ENCODE measurements at regions not wholly inside any gene's neighbourhood (a gene's known extent, or its start where the extent isn't known, plus 50 kb on each side); places are given as distances from the start of the nearest gene placed in this dataset.

DNA sequence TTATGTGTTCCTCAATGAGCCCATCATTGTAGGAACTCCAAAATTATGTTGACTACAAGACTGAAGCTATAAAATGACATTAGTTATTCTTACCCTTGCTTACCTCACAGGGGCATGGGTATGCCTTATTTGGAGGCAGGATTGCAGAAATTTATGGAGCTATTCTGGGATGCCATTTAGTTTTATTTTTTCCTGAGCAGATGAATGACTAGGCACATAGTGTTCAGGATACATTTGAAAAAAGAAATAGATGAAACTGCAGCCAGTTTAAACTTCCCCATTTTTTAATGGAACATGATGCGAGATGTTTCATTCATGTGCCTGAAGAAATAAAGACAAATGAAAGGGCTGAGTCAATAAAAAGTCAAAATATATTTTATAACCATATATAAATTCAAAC is 399.2 kb upstream of the JAG1 start:
- DNase-seq (ENCODE audit: extremely low read depth, low read depth, low spot score): no peak

DNA sequence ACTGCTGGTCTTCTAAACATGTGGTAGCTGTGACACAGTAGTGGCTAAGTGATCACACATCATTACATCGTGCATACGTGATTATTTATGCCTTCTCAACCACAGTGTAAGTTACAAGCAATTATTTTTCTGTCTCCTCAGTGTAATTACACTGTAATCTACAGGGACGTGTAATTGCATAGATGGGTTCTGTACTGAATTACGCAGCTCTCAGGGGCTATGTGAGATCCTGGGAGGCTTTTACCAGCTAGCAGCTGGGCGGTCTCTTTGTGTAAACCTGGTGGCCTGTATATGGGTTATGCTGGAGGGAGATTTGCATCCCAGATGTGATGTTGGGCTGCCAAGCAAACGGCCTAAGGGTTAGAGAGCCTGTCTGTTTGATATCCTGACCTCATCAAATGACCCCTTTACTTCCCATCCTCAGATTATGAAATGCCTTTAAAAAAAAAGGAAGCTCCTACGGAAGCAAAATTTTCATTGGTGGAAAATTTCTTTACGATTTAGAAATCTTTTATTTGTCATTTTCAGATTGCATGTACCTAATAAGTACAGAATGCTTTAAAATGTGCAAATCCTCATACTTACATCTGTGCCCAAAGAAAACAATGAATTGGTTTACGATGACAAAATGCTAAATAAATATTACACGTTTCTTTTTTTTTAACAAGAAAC is 402.8 kb upstream of the JAG1 start:
- DNase-seq (ENCODE audit: extremely low read depth, low read depth, low spot score): no peak

DNA sequence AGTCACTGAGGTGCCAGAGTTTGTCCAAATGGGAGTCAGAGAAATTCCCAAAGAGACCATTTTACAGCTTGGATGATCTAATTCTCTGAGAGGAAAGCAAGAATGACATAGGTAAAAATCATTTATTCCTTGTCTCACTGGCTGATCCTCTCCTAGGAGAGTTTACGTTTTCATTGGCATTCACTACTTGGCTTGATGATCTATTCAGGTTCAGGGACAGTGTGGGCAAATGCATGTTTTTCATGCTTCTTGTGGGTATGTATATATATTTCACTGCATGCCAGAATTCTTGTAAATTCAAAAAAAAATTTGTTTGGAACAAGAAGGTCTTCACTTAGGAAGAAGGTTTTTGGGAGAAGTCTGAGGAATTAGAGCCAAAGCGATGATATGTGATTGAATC is 403.4 kb upstream of the JAG1 start:
- no peak for DNase-seq (ENCODE audit: extremely low read depth, low read depth, low spot score)

DNA sequence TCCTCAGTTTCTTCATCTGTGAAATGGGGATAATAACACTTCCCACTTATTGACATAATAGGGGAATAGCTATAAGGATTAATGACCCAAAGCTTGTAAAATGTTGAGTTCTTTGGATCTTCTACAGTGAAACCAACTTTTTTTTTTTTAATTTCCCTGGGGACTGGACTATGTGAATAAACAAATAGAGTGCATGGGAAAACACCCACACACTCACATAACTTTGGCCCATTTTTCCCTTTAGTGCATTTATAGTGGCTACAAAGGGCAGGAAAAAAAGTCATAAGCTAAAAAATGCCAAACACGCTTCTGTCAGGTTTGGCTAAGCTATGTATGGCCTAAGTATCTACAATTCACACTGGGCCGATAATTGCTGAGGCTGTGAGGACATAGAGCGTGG is 406.2 kb upstream of the JAG1 start:
- DNase-seq (ENCODE audit: extremely low read depth, low read depth, low spot score): no peak

DNA sequence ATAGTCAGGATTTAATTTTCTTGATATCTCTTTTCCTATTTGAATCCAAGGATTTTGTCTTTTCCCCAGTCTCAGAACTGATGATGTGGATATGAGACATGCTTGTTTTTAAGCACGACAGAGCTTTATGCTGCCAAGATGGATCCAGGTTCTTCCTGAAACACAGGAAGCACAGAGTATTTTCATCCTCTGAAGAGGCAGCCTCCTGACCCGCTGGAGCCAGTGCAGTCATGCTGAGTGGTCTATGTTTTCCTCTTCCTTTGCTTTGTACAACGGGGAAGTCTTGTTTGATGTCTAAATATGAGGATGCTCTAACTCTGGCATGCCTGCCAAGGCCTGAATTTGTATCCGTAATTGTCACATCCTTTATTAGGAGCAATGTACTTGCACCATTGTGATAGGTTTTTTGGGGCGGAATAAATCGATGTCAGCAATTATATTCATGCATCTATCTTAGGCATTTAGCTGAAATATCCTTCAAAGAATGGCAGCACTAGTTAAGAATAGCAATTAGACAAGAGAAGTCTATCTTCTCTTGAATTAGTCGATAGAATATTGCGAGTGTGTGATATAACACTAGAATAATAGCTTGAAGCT is 407.1 kb upstream of the JAG1 start:
- peak; percentile 75 for DNase-seq (ENCODE audit: extremely low read depth, low read depth, low spot score)

DNA sequence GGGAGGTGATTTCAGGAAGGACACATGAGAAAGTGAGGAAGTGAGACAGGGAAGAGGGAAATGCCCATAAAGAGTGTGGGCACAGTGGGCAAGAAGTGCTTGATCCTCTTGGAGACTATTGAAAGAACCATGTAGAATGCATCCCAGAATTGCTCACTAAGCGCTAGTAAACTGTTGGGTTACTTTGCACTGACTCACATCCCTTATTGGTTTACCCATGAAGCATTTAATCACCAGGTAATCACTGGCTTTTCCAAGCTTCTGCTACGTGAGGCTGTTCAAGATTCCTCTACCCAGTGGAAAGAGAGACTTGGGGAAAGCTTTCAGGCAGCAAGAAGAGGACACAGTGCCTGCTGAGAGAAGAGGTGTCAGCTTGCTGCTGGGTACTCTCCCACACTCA is 410.0 kb upstream of the JAG1 start:
- DNase-seq (ENCODE audit: extremely low read depth, low read depth, low spot score): no peak

DNA sequence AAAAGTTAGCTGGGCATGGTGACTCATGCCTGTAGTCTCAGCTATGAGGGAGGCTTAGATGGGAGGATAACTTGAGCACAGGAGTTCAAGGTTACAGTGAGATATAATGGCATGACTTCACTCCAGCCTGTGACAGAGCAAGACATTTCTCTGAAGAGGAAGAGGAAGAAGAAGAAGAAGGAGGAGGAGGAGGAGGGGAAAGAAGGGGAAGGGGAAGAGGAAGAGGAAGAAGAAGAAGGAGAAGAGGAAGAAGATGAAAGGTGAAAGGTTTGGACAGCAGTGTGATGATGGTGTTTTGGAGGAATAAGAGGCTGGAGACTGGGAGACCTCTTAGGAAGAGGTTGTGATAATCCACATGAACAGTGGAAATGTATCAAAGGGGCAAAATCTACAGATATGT is 410.7 kb upstream of the JAG1 start:
- no peak for DNase-seq (ENCODE audit: extremely low read depth, low read depth, low spot score)

DNA sequence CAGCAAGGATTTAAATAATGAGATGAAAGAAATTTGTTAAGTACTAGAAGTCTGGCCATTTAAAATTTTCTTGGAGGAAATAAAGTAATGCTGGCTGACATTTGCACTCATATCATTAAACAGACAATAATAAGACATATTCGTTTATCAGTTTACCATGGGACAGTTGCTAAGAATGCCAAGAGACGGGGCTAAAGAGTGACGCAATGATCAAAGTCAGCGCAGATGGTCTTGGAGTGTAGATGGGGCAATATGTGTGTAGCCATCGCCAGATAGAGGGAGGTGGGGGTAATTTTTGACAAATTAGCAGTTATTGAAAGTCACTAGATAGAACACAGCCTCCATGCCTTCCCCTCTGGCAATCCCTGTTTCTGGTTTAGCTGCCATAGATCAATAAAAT is 413.2 kb upstream of the JAG1 start:
- no peak for DNase-seq (ENCODE audit: extremely low read depth, low read depth, low spot score)

DNA sequence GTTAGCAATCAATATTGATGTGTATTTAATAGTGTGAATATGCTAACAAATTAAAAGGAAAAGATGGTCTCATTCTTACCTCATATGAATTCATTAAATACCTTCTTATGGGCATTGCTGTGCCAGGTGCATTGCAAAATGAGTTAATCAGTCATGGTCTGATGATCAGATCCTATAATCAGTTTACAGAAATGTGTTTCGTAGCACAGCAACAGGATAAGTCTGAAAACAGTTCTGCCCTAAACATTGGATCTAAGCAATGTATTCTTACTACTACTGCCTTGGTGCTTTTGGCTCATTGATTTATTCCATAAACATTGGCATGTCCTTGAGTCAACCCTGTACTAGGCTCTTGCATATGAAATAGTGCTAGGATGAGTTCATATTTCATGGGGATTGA is 417.0 kb upstream of the JAG1 start:
- no peak for DNase-seq (ENCODE audit: extremely low read depth, low read depth, low spot score)

DNA sequence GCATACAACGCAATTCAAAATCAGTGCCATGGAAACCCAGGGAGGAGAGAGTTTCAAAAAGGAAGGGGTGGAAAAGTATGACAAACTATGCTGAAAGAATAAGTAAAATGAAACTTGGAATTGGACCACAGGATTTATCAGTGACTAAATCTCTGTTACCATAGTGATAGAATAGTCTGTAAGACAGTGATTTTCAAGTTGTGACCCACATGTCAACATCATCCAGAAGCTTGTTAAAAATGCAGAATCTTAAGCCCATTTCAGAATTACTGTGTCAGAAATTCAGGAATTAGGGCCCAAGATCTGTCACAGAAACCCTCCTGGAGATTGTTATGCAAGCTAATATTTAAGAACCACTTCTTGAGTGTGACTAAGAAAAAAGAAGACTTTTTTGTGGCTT is 417.7 kb upstream of the JAG1 start:
- no peak for DNase-seq (ENCODE audit: extremely low read depth, low read depth, low spot score)

DNA sequence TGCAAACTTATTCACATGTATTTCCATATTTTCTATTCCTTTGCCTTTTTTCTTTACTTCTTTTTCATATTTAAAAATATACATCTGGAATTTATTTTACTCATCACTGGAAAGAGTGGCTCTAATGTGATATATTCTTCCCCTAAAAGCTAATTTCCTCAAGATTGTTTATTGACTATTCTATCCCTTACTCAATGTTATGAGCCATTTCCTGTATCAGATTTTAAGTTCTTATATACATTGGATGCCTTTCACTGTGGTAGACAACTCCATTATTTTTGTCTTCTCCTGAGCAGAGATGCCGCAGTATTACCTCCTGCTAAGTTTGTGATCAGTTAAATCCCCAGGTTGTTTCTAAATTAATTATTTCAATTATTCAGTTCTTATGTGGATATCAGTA is 418.4 kb upstream of the JAG1 start:
- no peak for DNase-seq (ENCODE audit: extremely low read depth, low read depth, low spot score)

DNA sequence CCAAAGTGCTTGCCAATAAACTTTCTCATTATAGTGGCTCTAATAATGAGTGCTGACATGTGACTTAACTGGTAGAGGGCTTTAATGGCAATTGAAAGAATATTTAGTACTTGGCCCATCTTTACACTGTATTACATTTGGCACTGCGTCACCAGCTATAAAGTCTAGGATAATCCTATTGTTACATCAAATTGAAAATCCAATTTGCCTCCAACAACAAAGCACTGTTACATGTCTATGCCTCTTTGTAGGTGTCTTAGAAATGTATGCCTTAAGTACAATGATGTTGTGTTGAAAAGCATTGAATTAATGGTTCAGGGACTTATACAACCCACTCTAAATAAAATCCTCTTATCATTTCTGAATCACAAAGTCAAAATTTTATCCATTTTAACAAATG is 420.4 kb upstream of the JAG1 start:
- DNase-seq (ENCODE audit: extremely low read depth, low read depth, low spot score): no peak

DNA sequence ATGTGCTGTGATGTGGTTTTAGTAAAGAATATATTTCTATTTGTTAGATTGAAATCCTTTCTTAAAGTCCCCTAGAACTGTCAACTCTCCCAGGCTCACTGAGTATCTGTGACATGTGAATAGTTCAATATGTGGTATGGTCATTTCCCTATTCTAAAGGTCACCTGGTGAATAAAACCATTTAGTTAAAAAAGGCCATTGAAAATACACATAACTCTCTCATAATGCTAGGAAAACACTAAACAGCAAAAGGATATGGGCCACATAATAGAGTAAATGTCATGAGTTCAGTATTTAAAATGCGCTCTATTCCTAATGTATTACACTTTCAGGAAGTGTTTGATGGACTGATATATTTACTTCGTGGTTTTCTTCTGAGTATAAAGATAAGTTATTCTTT is 420.9 kb upstream of the JAG1 start:
- DNase-seq (ENCODE audit: extremely low read depth, low read depth, low spot score): no peak

DNA sequence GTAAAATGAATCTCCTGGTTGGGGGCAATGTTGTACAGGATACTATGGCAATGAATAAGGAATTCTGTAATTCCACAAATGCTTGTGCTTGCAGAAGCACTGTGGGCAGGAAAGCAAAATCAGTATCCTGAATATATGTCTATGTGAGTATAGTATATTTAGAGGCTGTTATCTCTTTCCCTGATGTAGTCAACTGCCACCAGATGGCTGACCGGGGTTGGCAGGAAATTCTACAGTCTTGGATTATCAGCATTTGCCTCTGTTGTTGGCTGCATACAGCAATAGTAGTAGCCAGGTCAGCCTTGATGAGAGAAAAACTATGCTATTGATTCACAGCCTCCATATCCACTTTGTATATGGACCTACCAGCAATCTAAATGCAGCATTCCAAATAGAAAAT is 425.1 kb upstream of the JAG1 start:
- no peak for DNase-seq (ENCODE audit: extremely low read depth, low read depth, low spot score)

DNA sequence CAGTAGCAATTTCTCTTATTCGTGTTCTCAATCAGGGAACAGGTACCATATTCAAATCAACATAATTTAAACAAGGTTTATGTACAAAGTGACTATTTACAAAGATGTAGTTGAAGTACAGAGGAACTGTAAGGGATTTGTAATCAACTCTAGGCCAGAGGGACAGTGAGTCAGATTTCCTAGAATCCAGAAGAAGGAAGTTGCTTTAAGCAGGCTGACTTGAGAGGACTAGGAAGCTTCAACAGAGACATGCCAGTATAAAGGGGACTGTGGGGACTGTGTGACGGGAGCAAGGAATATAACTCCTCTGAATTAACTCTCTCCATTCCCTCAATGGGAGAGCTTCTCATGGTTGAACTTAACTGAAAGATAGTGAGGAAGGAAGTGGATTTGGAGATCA is 427.4 kb upstream of the JAG1 start:
- DNase-seq (ENCODE audit: extremely low read depth, low read depth, low spot score): peak; percentile 58

DNA sequence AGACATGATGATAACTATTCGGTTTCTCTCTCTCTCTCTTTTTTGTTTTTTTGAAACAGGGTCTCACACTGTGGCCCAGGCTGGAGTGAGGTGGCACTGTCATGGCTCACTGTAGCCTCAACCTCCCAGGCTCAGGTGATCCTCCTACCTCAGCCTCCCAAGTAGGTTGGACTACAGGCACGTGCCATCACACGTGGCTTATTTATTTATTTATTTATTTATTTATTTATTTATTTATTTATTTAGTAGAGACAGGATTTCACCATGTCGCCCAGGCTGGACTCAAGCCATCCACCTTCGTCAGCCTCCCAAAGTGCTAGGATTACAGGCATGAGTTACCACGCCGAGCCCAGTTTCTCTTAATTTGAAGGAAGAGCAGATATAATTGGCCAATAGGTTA is 427.9 kb upstream of the JAG1 start:
- DNase-seq (ENCODE audit: extremely low read depth, low read depth, low spot score): no peak

DNA sequence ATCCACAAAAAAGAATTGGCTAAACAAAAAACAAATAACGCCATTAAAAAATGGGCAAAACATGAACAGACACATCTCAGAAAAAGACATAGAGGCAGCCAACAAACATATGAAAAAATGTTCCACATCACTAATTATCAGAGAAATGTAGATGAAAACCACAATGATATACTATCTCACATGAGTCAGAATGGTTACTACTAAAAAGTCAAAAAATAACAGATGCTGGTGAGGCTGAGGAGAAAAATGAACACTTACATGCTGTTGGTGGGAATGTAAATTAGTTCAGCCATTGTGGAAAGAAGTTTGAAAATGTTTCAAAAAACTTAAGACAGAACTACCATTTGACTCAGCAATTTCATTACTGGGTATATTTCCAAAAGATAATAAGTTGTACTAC is 430.1 kb upstream of the JAG1 start:
- no peak for DNase-seq (ENCODE audit: extremely low read depth, low read depth, low spot score)

DNA sequence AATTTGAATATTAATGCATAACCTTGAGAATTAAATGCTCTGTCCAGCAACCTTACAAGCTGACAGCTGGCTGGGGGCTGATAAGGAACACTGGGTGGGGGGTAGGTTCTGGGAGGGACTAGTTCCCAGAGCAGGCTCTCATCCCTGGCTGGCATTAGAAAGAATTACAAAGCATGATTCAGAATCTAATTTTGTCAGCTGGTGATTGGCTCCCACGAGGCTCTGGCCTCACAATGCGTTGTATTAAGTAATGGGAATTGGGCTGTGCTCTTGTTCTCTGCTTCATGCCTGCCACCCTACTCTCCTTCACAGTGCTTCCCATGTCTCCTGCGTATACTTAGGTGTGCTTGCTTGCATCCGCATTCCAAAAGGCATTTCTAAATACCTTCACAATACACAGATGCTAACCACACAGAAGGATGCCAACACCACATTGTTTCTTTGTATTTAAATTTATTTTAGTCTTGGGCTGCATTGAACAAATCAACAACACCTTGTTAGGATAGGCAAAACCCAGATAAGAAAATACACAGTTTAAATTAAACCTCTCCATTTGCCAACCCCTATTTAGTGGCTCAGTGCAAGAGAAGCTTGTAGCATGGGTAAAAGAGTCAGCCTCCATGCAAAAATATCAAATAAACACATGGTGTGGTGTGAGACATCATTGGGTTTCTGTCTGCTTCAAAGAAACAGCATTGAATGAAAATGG is 434.5 kb upstream of the JAG1 start:
- no peak for DNase-seq (ENCODE audit: extremely low read depth, low read depth, low spot score)

DNA sequence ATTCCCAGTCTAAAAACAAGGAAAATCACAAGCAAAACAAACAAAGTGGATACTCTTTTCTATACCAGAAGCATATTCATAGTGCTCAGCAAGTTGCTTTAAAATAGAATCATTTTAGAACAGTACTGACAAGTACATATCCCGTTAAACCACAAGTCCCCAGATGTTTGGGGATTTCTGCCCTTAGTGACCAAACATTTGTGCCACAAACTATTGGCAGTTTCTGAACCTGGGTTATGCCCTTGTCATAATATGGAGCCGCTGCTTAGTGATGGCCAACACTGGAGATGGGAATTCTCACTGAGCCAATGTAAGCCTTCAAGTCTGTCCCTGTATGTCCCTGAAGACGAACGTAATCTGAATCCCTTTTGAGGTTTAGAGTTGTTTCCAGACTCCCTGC is 436.7 kb upstream of the JAG1 start:
- DNase-seq (ENCODE audit: extremely low read depth, low read depth, low spot score): no peak

DNA sequence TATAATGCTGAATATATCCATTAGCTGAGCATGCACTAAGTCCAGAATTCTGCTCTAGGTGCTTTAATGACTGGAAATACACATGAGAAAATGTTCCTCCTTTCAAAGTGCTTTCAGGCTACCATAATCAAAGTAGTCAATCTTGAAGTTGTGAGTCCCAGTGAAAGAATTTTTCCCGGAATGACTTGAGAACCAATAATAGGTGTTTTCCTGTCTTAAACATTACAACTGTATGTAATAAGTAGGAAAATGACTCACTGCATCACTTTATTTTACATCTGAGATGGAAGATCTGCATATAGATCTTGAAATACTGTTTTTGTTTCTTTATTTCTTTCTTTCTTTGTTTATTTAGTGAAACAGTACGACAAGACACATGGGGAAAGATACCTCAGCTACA is 437.4 kb upstream of the JAG1 start:
- DNase-seq (ENCODE audit: extremely low read depth, low read depth, low spot score): no peak

DNA sequence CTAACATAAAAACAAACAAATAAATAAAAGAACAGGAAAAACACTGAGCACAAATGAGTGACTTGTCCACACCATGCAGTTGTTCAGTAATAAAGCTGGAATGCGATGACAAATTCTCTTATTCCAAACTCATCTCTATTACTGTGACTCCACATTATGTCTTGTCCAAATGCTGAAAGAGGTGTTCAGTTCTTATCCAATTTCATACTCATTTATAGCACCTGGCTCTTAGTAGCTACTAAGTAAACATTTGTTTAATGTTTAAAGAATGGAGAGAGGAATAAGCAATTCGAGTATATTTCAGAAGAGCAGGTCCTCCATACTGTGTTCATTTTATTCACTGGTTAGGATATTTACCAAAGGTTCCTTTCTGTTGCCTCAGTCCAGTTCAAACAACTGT is 439.0 kb upstream of the JAG1 start:
- no peak for DNase-seq (ENCODE audit: extremely low read depth, low read depth, low spot score)

DNA sequence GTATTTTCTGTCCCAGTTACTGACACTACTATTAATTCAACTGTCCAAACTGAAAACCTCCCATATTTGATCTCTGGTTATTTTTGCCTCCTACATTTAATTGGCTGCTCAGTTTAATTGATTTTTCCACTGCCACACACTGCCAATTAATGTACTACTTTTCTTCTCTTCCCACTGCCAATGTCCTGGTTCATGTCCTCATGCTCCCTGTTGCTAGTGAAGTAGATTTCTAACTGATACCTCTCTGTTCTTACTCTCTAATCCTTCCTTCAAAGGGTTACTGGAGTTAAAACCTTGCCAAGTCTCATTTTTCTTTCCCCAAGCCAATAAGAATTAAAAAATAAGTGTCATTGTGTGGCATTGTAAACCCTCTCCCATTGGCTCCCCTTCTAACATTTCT is 440.6 kb upstream of the JAG1 start:
- DNase-seq (ENCODE audit: extremely low read depth, low read depth, low spot score): no peak
